Testis (tissue), 2 donors: ENCODE measurements at regions not wholly inside any gene's neighbourhood (a gene's known extent, or its start where the extent isn't known, plus 50 kb on each side); places are given as distances from the start of the nearest gene placed in this dataset.

ENCODE experiments used
- POLR2A ChIP-seq: fragments of 450-650 bp; IDR thresholded peaks from one replicate; pipeline ENCODE4 v1.6.1; 2017; ENCODE audit warnings: antibody characterized with exemption, mild to moderate bottlenecking, moderate library complexity
- TF ChIP-seq, protein P1 (sequence below), 3 experiments: fragments of 450-650 bp in 2 of 3; fragments of 200-600 bp in 1 of 3; sonication (generic) in 1 of 3; IDR thresholded peaks; one replicate each; pipeline ENCODE4 v1.5.1; 2016 to 2019; ENCODE audit warnings: antibody characterized with exemption in 3 of 3, mild to moderate bottlenecking in 2 of 3, moderate library complexity in 1 of 3

DNA sequence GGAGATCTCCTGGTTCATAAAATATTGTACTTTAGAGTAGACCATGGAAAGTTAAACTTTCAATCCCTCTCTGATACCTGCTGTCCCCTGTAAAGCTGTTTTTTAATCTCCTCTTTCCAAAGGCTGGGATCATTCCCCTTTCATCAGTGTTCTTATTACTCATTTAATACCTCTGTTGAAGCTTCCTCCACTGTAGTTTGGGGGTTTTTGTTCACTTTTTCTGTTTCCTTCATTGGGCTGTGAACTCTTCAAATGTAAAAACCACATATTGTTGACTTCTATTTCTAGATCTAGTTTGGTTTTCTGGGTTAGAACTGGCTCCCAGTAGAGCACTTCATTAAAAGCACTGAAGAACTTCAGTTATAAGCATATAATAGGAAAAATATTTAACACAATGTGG lies 598.1 kb downstream of the RNF144A start:
- TF ChIP-seq POLR2A = no peak
- TF ChIP-seq, protein P1, sequence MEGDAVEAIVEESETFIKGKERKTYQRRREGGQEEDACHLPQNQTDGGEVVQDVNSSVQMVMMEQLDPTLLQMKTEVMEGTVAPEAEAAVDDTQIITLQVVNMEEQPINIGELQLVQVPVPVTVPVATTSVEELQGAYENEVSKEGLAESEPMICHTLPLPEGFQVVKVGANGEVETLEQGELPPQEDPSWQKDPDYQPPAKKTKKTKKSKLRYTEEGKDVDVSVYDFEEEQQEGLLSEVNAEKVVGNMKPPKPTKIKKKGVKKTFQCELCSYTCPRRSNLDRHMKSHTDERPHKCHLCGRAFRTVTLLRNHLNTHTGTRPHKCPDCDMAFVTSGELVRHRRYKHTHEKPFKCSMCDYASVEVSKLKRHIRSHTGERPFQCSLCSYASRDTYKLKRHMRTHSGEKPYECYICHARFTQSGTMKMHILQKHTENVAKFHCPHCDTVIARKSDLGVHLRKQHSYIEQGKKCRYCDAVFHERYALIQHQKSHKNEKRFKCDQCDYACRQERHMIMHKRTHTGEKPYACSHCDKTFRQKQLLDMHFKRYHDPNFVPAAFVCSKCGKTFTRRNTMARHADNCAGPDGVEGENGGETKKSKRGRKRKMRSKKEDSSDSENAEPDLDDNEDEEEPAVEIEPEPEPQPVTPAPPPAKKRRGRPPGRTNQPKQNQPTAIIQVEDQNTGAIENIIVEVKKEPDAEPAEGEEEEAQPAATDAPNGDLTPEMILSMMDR (IDR thresholded peaks at IDR 0.05) = no peak
